GM10266 (cell line): ENCODE measurements at regions not wholly inside any gene's neighbourhood (a gene's known extent, or its start where the extent isn't known, plus 50 kb on each side); places are given as distances from the start of the nearest gene placed in this dataset.

Source experiments
- DNase-seq: peaks from one replicate; pipeline ENCODE4 v3.0.0; 2012; ENCODE audit errors: extremely low spot score
- TF ChIP-seq, protein P1 (sequence below): IDR thresholded peaks from 2 replicates; pipeline ENCODE4 v1.5.1; 2012; ENCODE audit warnings: mild to moderate bottlenecking, low read depth; ENCODE audit not compliant: control insufficient read depth, insufficient read depth; ENCODE audit errors: missing control alignments

DNA sequence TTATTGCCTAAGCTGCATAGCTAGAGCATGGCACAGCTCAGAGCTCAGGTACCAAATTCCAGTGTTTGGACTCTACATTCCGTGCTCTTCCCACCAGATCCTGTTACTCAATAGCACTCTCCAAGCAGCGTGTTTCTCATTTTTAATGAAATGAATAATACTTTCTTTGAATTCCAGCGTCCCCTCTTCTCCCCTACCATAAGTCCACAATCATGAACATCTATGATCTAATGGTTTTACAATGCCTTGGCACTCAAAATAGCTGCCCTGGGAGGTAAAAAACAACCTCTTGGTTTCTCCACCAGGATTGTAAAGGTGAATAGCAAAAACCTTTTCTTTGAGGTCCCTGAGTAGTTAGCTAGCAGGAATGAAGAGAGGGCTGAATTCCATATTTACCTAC lies 480.0 kb upstream of the PKN2 start:
- TF ChIP-seq, protein P1, sequence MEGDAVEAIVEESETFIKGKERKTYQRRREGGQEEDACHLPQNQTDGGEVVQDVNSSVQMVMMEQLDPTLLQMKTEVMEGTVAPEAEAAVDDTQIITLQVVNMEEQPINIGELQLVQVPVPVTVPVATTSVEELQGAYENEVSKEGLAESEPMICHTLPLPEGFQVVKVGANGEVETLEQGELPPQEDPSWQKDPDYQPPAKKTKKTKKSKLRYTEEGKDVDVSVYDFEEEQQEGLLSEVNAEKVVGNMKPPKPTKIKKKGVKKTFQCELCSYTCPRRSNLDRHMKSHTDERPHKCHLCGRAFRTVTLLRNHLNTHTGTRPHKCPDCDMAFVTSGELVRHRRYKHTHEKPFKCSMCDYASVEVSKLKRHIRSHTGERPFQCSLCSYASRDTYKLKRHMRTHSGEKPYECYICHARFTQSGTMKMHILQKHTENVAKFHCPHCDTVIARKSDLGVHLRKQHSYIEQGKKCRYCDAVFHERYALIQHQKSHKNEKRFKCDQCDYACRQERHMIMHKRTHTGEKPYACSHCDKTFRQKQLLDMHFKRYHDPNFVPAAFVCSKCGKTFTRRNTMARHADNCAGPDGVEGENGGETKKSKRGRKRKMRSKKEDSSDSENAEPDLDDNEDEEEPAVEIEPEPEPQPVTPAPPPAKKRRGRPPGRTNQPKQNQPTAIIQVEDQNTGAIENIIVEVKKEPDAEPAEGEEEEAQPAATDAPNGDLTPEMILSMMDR, result no peak
- no peak for DNase-seq

GRCh38 chr1:88204612-88205167 lies 479.4 kb upstream of the PKN2 start:
- no peak for DNase-seq
- TF ChIP-seq, protein P1, result no peak

GRCh38 chr1:88208389-88208788 lies 475.7 kb upstream of the PKN2 start:
- TF ChIP-seq, protein P1, result no peak
- DNase-seq, result no peak

DNA sequence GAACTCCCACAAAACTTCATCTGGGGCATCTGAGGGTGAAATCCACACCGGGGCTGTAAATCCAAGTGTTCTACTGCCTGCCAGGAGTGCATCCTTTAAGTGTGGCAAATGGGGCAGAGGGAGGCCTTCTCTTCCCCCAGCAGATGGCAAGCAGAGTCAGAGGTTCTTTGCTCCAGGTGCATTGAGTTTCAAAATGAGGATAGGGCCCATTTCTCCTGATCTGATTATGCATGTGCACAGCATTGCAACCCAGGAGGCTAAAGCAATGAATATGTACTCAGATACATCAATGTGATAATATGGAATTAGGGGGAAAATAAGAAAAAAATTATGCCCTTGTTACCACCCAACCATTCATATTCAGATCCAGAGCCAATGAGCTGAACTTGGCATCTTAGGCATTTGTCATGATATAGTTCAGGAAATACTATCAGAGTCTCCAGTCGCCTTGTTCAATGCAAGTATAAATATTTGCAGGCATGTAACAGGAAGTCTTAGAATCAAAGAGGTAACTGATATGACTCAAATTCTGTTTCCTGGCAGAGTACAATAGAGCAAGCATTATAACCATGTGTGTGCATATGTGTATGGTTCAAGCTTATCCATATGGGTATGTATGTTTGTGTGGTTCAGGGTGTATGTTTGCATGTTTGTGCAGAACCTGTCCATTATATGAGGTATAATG lies 473.8 kb upstream of the PKN2 start:
- no peak for DNase-seq
- TF ChIP-seq, protein P1, result no peak

DNA sequence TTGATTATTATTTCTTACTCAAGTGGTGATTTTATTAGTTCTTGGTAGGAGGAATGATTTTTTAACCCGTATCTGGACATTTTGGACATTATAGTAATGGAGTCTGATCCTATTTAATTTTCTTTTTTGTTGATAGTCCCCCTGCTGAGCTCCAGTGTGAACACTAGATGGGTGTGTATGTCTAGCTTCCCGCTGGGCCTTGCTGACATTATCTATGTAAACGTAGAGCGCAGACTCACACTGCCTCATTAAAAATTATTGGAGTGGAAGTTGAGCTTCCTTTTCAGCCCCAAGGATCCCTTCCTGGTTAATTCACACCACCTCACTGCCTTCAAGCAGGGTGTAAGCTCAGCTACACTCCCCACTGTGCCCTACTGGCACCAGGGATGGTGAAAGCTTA lies 467.6 kb upstream of the PKN2 start:
- TF ChIP-seq, protein P1, result no peak
- no peak for DNase-seq

DNA sequence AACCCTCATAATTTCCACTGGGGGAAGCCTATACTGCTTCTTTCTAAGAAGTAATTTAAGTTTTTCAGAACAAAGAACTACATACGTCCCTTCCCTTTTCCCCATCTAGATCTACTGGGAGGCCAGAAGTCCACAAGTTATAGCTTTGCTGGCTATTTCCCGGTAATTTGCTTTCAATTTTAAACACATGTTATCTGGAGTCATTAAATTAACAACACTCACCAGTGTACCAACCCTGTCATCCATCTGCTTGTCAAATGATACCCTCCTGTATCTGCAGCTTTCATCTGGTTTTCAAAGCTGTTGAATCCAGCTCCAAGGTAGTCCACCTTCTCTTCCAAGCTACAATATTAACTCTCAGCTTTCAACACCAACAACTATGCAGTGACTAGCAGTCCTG lies 466.7 kb upstream of the PKN2 start:
- TF ChIP-seq, protein P1, result no peak
- DNase-seq, result no peak

DNA sequence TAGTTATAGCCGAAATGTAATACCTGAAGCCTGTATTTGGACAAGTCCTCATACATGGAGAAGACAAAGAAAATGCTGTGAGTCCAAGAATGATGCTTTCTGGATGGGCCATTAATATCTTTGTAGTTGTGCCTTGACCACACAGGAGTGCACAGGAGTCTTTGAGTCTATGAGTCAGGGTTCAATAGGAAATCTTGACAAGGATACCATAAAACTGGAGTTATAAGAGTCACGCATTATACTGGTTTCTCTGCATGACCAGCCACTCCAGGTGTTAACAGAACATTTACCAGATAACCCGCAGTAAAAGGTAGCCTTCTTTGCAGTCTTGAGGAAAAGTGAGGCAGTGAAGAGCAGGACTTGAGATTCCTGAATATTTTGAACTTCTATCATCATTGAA lies 464.6 kb upstream of the PKN2 start:
- DNase-seq, result no peak
- TF ChIP-seq, protein P1, result no peak
